Panc1 (cell line): ENCODE measurements at regions not wholly inside any gene's neighbourhood (a gene's known extent, or its start where the extent isn't known, plus 50 kb on each side); places are given as distances from the start of the nearest gene placed in this dataset.

ENCODE experiments used
- POLR2AphosphoS5 ChIP-seq: IDR thresholded peaks from 2 replicates; pipeline ENCODE4 v1.6.1; 2012; ENCODE audit warnings: mild to moderate bottlenecking, low read depth, low read length, moderate library complexity
- TCF7L2 ChIP-seq: IDR thresholded peaks from 2 replicates; pipeline ENCODE4 v1.6.1; 2011; ENCODE audit warnings: mild to moderate bottlenecking, low read depth, low read length, inconsistent platforms
- TF ChIP-seq, protein P1 (sequence below): fragments of 450-650 bp; IDR thresholded peaks from 2 replicates; pipeline ENCODE4 v1.5.1; 2017; ENCODE audit warnings: mild to moderate bottlenecking
- TF ChIP-seq, protein P2 (sequence below), 2 experiments: IDR thresholded peaks; 2 replicates each; pipeline ENCODE4 v1.6.1; 2011 to 2012; ENCODE audit warnings: low read depth in 2 of 2, control low read depth in 1 of 2, low read length in 1 of 2, mild to moderate bottlenecking in 1 of 2, moderate library complexity in 1 of 2; ENCODE audit not compliant: insufficient read depth in 1 of 2

DNA sequence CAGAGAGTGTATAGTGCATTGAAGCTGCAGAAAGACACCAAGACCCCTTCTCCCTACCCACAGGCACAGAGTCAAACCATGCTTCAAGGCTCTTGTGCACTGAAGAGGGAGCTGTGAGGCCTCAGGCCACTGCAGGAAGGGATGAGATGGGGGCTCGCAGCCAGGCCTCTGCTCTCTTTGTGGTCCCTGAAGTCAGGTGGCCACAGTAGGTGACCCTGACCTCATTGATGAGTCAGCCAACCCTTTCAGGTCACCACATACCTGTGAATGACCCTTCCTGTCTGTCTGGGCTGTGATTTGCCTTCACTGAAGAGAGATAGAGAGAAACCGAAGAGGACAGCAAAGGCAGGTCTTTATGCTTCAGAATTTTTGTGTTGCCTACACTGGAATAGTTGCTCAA lies 372.1 kb downstream of the ACTL7B start:
- TF ChIP-seq, protein P1, sequence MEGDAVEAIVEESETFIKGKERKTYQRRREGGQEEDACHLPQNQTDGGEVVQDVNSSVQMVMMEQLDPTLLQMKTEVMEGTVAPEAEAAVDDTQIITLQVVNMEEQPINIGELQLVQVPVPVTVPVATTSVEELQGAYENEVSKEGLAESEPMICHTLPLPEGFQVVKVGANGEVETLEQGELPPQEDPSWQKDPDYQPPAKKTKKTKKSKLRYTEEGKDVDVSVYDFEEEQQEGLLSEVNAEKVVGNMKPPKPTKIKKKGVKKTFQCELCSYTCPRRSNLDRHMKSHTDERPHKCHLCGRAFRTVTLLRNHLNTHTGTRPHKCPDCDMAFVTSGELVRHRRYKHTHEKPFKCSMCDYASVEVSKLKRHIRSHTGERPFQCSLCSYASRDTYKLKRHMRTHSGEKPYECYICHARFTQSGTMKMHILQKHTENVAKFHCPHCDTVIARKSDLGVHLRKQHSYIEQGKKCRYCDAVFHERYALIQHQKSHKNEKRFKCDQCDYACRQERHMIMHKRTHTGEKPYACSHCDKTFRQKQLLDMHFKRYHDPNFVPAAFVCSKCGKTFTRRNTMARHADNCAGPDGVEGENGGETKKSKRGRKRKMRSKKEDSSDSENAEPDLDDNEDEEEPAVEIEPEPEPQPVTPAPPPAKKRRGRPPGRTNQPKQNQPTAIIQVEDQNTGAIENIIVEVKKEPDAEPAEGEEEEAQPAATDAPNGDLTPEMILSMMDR, result no peak
- no peak for TF ChIP-seq TCF7L2
- no peak for TF ChIP-seq POLR2AphosphoS5
- TF ChIP-seq, protein P2, sequence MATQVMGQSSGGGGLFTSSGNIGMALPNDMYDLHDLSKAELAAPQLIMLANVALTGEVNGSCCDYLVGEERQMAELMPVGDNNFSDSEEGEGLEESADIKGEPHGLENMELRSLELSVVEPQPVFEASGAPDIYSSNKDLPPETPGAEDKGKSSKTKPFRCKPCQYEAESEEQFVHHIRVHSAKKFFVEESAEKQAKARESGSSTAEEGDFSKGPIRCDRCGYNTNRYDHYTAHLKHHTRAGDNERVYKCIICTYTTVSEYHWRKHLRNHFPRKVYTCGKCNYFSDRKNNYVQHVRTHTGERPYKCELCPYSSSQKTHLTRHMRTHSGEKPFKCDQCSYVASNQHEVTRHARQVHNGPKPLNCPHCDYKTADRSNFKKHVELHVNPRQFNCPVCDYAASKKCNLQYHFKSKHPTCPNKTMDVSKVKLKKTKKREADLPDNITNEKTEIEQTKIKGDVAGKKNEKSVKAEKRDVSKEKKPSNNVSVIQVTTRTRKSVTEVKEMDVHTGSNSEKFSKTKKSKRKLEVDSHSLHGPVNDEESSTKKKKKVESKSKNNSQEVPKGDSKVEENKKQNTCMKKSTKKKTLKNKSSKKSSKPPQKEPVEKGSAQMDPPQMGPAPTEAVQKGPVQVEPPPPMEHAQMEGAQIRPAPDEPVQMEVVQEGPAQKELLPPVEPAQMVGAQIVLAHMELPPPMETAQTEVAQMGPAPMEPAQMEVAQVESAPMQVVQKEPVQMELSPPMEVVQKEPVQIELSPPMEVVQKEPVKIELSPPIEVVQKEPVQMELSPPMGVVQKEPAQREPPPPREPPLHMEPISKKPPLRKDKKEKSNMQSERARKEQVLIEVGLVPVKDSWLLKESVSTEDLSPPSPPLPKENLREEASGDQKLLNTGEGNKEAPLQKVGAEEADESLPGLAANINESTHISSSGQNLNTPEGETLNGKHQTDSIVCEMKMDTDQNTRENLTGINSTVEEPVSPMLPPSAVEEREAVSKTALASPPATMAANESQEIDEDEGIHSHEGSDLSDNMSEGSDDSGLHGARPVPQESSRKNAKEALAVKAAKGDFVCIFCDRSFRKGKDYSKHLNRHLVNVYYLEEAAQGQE (IDR thresholded peaks at IDR 0.05; ENCODE audit: insufficient read depth in 1 of 2, low read depth in 2 of 2, low read length in 1 of 2), result no peak
